Caco-2 (cell line): ENCODE measurements at regions not wholly inside any gene's neighbourhood (a gene's known extent, or its start where the extent isn't known, plus 50 kb on each side); places are given as distances from the start of the nearest gene placed in this dataset.

Experiments used
- BruUV-seq: library from RNA; stranded (reverse); fragments of 400-500 nt; replicated peaks from 2 replicates; lab custom pipeline; 2021; lab: Mats Ljungman, UMichigan
- CTCF ChIA-PET: fragments of 300-600 bp; sonication (Branson Sonifier 250); formaldehyde crosslinking; loops from one replicate; lab custom pipeline; 2022; ENCODE audit warnings: antibody characterized with exemption; lab: Charles Lee
- POLR2A ChIA-PET: fragments of 300-600 bp; sonication (Branson Sonifier 250); formaldehyde crosslinking; loops from one replicate; lab custom pipeline; 2022; ENCODE audit warnings: antibody characterized with exemption; lab: Charles Lee
- DNase-seq, 2 experiments: peaks; one replicate each; pipeline versions ENCODE4 v3.0.0 to v3.0.0-alpha.2; 2020 to 2022
- H3K27me3 ChIP-seq: replicated peaks from 2 replicates; pipeline ENCODE4 v1.6.0; 2011; ENCODE audit warnings: low read length; ENCODE audit not compliant: control insufficient read depth, insufficient read depth
- H3K36me3 ChIP-seq: 2 replicates; pipeline ENCODE4 v1.5.1; 2011; ENCODE audit warnings: low read length; ENCODE audit not compliant: control insufficient read depth, insufficient read depth
- H3K4me1 ChIP-seq: fragments of 250-450 bp; sonication (Bioruptor Pico); 2 replicates; pipeline ENCODE4 v1.5.1; 2020; ENCODE audit warnings: mild to moderate bottlenecking
- H3K4me3 ChIP-seq: 2 replicates; pipeline ENCODE4 v1.5.1; 2011; ENCODE audit warnings: low read depth, mild to moderate bottlenecking, control low read depth, low read length
- H3K9me3 ChIP-seq: fragments of 250-450 bp; sonication (Bioruptor Pico); 2 replicates; pipeline ENCODE4 v1.5.1; 2020; ENCODE audit warnings: mild to moderate bottlenecking, moderate library complexity
- H3K27ac Mint-ChIP-seq: one replicate; pipeline ENCODE4 v1.8.0; 2022; ENCODE audit warnings: mixed read lengths; ENCODE audit not compliant: unreplicated experiment
- H3K27me3 Mint-ChIP-seq: one replicate; pipeline ENCODE4 v1.8.0; 2022; ENCODE audit warnings: mixed read lengths; ENCODE audit not compliant: insufficient read depth, unreplicated experiment
- H3K36me3 Mint-ChIP-seq: one replicate; pipeline ENCODE4 v1.8.0; 2022; ENCODE audit warnings: mild to moderate bottlenecking, mixed read lengths; ENCODE audit not compliant: insufficient read depth, unreplicated experiment
- H3K4me1 Mint-ChIP-seq: one replicate; pipeline ENCODE4 v1.8.0; 2022; ENCODE audit warnings: low read depth, mixed read lengths; ENCODE audit not compliant: unreplicated experiment
- H3K4me3 Mint-ChIP-seq: one replicate; pipeline ENCODE4 v1.8.0; 2022; ENCODE audit warnings: mild to moderate bottlenecking, moderate library complexity, mixed read lengths; ENCODE audit not compliant: unreplicated experiment
- H3K9me3 Mint-ChIP-seq: one replicate; pipeline ENCODE4 v1.8.0; 2022; ENCODE audit warnings: mixed read lengths; ENCODE audit not compliant: unreplicated experiment
- CTCF ChIP-seq, 2 experiments: fragments of 200-600 bp in 1 of 2; IDR thresholded peaks; 1 replicate in 1 of 2; 2 replicates in 1 of 2; pipeline versions ENCODE4 v1.5.1 to v1.8.0; 2011 to 2022; ENCODE audit warnings: antibody characterized with exemption in 1 of 2, control low read depth in 1 of 2, inconsistent platforms in 1 of 2, low read depth in 1 of 2, low read length in 1 of 2, mild to moderate bottlenecking in 1 of 2, moderate library complexity in 1 of 2; ENCODE audit not compliant: insufficient read depth in 1 of 2, severe bottlenecking in 1 of 2, unreplicated experiment in 1 of 2
- intact Hi-C: fragments of 100-400 bp; cut with micrococcal nuclease; formaldehyde crosslinking; loops from one replicate; pipeline ENCODE4 v1.10.0; 2022; ENCODE audit not compliant: unreplicated experiment

GRCh38 chr3:72234391-72234790, 449.4 kb upstream of the PROK2 start:
- intact Hi-C loops: no loop called here
- H3K9me3 Mint-ChIP-seq: peaks cover 2% of the 10 kb centered on the region
- Histone ChIP-seq H3K27me3 (no peaks in the 10 kb centered on the region), H3K36me3 (no peaks in the 10 kb centered on the region), H3K9me3 (no peaks in the 10 kb centered on the region), H3K4me3 (no peak overlapping the region), H3K4me1 (no peaks in the 10 kb centered on the region)
- no peak overlapping the region for H3K27ac Mint-ChIP-seq
- BruUV-seq: no TSS peak
- no peak overlapping the region for H3K4me3 Mint-ChIP-seq
- peaks cover 13% of the 10 kb centered on the region for H3K27me3 Mint-ChIP-seq
- CTCF ChIA-PET: no interaction called here
- no peaks in the 10 kb centered on the region for H3K4me1 Mint-ChIP-seq
- no peak for TF ChIP-seq CTCF (IDR thresholded peaks at IDR 0.05; ENCODE audit: insufficient read depth in 1 of 2, low read depth in 1 of 2, low read length in 1 of 2, severe bottlenecking in 1 of 2, unreplicated experiment in 1 of 2)
- DNase-seq: no peak
- POLR2A ChIA-PET: no interaction called here
- H3K36me3 Mint-ChIP-seq: no peaks in the 10 kb centered on the region

- Mint-ChIP-seq H3K9me3 (no peaks in the 10 kb centered on the region), H3K4me1 (no peaks in the 10 kb centered on the region), H3K4me3 (no peak overlapping the region), H3K27ac (no peak overlapping the region), H3K27me3 (peaks cover 13% of the 10 kb centered on the region), H3K36me3 (no peaks in the 10 kb centered on the region)
- POLR2A ChIA-PET: no interaction called here
- Histone ChIP-seq H3K27me3 (no peaks in the 10 kb centered on the region), H3K36me3 (no peaks in the 10 kb centered on the region), H3K9me3 (no peaks in the 10 kb centered on the region), H3K4me3 (no peak overlapping the region), H3K4me1 (no peaks in the 10 kb centered on the region)
- no peak for DNase-seq
- BruUV-seq: no TSS peak
- intact Hi-C loops: no loop called here
- TF ChIP-seq CTCF (IDR thresholded peaks at IDR 0.05; ENCODE audit: insufficient read depth in 1 of 2, low read depth in 1 of 2, low read length in 1 of 2, severe bottlenecking in 1 of 2, unreplicated experiment in 1 of 2): no peak
- CTCF ChIA-PET: no interaction called here
These were observed 448.6 kb upstream of the PROK2 start for GRCh38 chr3:72233571-72233970.

- no peak overlapping the region for H3K4me3 Mint-ChIP-seq
- Histone ChIP-seq H3K27me3 (no peaks in the 10 kb centered on the region), H3K4me3 (no peak overlapping the region), H3K9me3 (no peaks in the 10 kb centered on the region), H3K4me1 (no peaks in the 10 kb centered on the region), H3K36me3 (no peaks in the 10 kb centered on the region)
- intact Hi-C loops: no loop called here
- peaks cover 19% of the 10 kb centered on the region for H3K27me3 Mint-ChIP-seq
- H3K4me1 Mint-ChIP-seq: no peaks in the 10 kb centered on the region
- TF ChIP-seq CTCF (IDR thresholded peaks at IDR 0.05; ENCODE audit: insufficient read depth in 1 of 2, low read depth in 1 of 2, low read length in 1 of 2, severe bottlenecking in 1 of 2, unreplicated experiment in 1 of 2): no peak
- BruUV-seq: no TSS peak
- no peak overlapping the region for H3K27ac Mint-ChIP-seq
- ChIA-PET POLR2A (no interaction called here), CTCF (no interaction called here)
- peaks cover under 1% of the 10 kb centered on the region for H3K9me3 Mint-ChIP-seq
- H3K36me3 Mint-ChIP-seq: no peaks in the 10 kb centered on the region
- no peak for DNase-seq
These were observed 447.8 kb upstream of the PROK2 start for GRCh38 chr3:72232777-72233176.
